ENCODE measurements at regions not wholly inside any gene's neighbourhood (a gene's known extent, or its start where the extent isn't known, plus 50 kb on each side); places are given as distances from the start of the nearest gene placed in this dataset.

GRCh38 chr2:60676706-60677330 is 79.2 kb upstream of the PAPOLG start:
- no peak for TF ChIP-seq EZH2 (IDR thresholded peaks at IDR 0.05; ENCODE audit: insufficient read depth, poor library complexity, severe bottlenecking)
- TF ChIP-seq EZH2phosphoT487 (IDR thresholded peaks at IDR 0.05; ENCODE audit: insufficient read depth, low read depth): no peak
